ENCODE measurements at regions not wholly inside any gene's neighbourhood (a gene's known extent, or its start where the extent isn't known, plus 50 kb on each side); places are given as distances from the start of the nearest gene placed in this dataset.

DNA sequence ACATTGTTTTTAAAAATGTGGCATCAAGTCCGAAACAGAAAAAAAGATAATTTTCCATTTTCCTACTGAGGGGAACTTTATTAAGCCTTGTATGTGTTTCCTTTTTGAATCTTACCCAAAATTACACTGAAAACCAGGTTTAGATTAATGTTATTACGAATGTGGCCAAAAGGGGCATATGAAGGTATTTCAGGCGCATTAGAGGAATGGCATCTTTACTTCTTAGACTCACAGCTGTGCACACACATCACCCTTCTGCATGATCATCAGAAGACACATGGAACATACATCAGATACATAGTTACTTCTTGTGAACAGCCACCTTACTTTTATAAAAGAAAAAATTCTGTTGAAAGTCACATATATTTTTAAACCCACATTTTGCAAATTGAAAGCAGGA is 58.6 kb upstream of the ZPBP start:
- H3K4me1 ChIP-seq: no peaks in the 10 kb centered on the region
- peaks cover 7% of the 10 kb centered on the region for H3K27me3 ChIP-seq (ENCODE audit: low read depth)
- no peak for DNase-seq
- no peak overlapping the region for H3K27ac ChIP-seq (replicated peaks)
- H3K36me3 ChIP-seq: no peaks in the 10 kb centered on the region
- TF ChIP-seq, protein P1, sequence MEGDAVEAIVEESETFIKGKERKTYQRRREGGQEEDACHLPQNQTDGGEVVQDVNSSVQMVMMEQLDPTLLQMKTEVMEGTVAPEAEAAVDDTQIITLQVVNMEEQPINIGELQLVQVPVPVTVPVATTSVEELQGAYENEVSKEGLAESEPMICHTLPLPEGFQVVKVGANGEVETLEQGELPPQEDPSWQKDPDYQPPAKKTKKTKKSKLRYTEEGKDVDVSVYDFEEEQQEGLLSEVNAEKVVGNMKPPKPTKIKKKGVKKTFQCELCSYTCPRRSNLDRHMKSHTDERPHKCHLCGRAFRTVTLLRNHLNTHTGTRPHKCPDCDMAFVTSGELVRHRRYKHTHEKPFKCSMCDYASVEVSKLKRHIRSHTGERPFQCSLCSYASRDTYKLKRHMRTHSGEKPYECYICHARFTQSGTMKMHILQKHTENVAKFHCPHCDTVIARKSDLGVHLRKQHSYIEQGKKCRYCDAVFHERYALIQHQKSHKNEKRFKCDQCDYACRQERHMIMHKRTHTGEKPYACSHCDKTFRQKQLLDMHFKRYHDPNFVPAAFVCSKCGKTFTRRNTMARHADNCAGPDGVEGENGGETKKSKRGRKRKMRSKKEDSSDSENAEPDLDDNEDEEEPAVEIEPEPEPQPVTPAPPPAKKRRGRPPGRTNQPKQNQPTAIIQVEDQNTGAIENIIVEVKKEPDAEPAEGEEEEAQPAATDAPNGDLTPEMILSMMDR (IDR thresholded peaks at IDR 0.05; ENCODE audit: borderline replicate concordance): no peak
- intact Hi-C loops (cut with micrococcal nuclease): no loop called here
- no peaks in the 10 kb centered on the region for H3K9me3 ChIP-seq (replicated peaks)
- no peak overlapping the region for H3K4me3 ChIP-seq

DNA sequence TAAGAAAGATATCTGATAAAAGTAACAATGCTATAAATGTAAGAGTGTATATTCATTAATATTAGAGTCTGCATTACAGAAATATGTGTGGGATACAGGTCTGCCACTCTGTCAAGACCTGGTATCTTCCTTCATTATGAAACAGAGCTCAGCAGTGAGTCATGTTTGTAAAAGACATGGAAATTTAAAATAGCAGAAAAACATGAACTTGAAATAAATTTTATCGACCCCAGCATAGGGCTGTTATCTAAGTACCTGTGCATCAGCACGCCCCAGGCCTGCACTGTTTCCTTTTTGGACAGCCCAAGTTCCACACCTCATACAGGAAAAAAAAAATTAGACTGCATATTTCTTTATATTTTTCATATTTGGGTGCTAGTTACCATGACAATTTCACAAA is 58.0 kb upstream of the ZPBP start:
- H3K4me1 ChIP-seq: no peaks in the 10 kb centered on the region
- H3K9me3 ChIP-seq (replicated peaks): no peaks in the 10 kb centered on the region
- TF ChIP-seq, protein P1 (IDR thresholded peaks at IDR 0.05; ENCODE audit: borderline replicate concordance): no peak
- H3K36me3 ChIP-seq: no peaks in the 10 kb centered on the region
- no peak for DNase-seq
- H3K27me3 ChIP-seq (ENCODE audit: low read depth): peaks cover 10% of the 10 kb centered on the region
- H3K27ac ChIP-seq (replicated peaks): no peak overlapping the region
- intact Hi-C loops (cut with micrococcal nuclease): no loop called here
- H3K4me3 ChIP-seq: no peak overlapping the region

- no peaks in the 10 kb centered on the region for H3K4me1 ChIP-seq
- H3K27ac ChIP-seq (replicated peaks): no peak overlapping the region
- DNase-seq: no peak
- no peak overlapping the region for H3K4me3 ChIP-seq
- TF ChIP-seq, protein P1 (IDR thresholded peaks at IDR 0.05; ENCODE audit: borderline replicate concordance): no peak
- peaks cover 16% of the 10 kb centered on the region for H3K27me3 ChIP-seq (ENCODE audit: low read depth)
- intact Hi-C loops (cut with micrococcal nuclease): no loop called here
- H3K36me3 ChIP-seq: no peaks in the 10 kb centered on the region
- H3K9me3 ChIP-seq (replicated peaks): no peaks in the 10 kb centered on the region
Measured at GRCh38 chr7:50149369-50149768, 56.3 kb upstream of the ZPBP start.

DNA sequence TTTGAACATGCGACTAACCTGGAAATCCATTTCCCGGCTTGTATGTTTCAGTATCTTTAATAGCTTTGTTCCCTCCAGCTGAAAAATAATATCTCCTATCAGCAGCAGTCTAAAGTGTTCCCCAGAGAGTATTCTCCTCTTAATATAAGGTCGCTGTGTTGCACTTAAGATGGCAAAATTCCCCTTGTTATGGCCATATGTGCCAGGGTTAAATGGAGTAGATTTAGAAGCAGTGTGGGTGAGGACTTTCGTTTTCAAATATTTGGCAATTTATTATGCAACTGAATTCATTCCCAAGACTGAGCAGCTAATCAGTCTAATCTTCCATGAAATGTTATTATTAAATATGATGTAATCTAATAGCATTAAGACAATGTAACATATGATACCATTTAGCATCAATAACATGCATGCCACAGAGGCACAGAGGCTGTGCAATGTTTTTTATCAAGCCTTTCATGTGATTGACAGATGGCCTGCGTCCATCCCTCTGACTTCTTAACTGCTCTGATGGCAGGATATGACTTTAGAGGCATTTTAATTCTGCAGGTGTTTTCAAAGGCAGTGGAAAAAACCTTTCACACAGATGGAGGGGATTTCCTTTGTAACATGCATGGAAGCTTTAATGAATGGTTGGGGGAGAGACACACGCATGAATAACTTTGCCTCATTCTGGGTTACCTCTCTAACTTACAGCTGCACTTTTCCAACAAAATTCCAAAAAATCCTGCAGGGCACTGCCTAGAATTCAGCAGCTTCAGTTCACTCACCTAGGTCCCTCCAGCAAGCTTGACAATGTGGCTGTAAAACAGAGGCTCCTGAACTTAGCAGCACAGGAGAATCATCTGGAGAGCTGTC is 55.1 kb upstream of the ZPBP start:
- Histone ChIP-seq H3K9me3 (replicated peaks) (no peaks in the 10 kb centered on the region), H3K4me1 (no peaks in the 10 kb centered on the region), H3K4me3 (no peak overlapping the region), H3K27me3 (ENCODE audit: low read depth) (peaks cover 18% of the 10 kb centered on the region), H3K27ac (replicated peaks) (no peak overlapping the region), H3K36me3 (no peaks in the 10 kb centered on the region)
- TF ChIP-seq, protein P1 (IDR thresholded peaks at IDR 0.05; ENCODE audit: borderline replicate concordance): no peak
- DNase-seq: no peak
- intact Hi-C loops (cut with micrococcal nuclease): no loop called here

- Histone ChIP-seq H3K9me3 (replicated peaks) (no peaks in the 10 kb centered on the region), H3K4me1 (no peaks in the 10 kb centered on the region), H3K36me3 (no peaks in the 10 kb centered on the region), H3K27me3 (ENCODE audit: low read depth) (peaks cover 24% of the 10 kb centered on the region), H3K4me3 (no peak overlapping the region), H3K27ac (replicated peaks) (no peak overlapping the region)
- TF ChIP-seq, protein P1 (IDR thresholded peaks at IDR 0.05; ENCODE audit: borderline replicate concordance): no peak
- no peak for DNase-seq
- intact Hi-C loops (cut with micrococcal nuclease): no loop called here
Measured at GRCh38 chr7:50146692-50147091, 53.6 kb upstream of the ZPBP start.
